H1 (cell line): ENCODE measurements at regions not wholly inside any gene's neighbourhood (a gene's known extent, or its start where the extent isn't known, plus 50 kb on each side); places are given as distances from the start of the nearest gene placed in this dataset.

ENCODE experiments used
- CTCF ChIA-PET: fragments of 300-600 bp; sonication (Branson Sonifier 250); formaldehyde crosslinking; loops from one replicate; lab custom pipeline; 2021; ENCODE audit not compliant: partially characterized antibody; lab: Charles Lee
- POLR2A ChIA-PET: fragments of 300-600 bp; sonication (Branson Sonifier 250); formaldehyde crosslinking; loops from one replicate; lab custom pipeline; 2021; ENCODE audit warnings: inconsistent platforms; ENCODE audit not compliant: partially characterized antibody; lab: Charles Lee
- DNase-seq, 2 experiments: peaks; one replicate each; pipeline versions ENCODE4 v3.0.0 to v3.0.0-alpha.2; 2010 to 2022; ENCODE audit warnings: low spot score in 2 of 2, low read depth in 1 of 2, mixed read lengths in 1 of 2
- FAIRE-seq: peaks from 2 replicates; lab custom pipeline; 2011; peaks lifted over from hg19 to GRCh38; lab: Jason Lieb, UNC
- H2AFZ ChIP-seq: 2 replicates; pipeline ENCODE4 v1.8.1; 2012; ENCODE audit warnings: low read length, inconsistent platforms
- H2AK5ac ChIP-seq: 2 replicates; pipeline ENCODE4 v1.6.1; 2013; ENCODE audit warnings: low read depth, low read length
- H2BK120ac ChIP-seq: replicated peaks from 2 replicates; pipeline ENCODE3; 2013; ENCODE audit warnings: low read depth, low read length, inconsistent platforms
- H2BK12ac ChIP-seq: 2 replicates; pipeline ENCODE4 v1.6.1; 2013; ENCODE audit warnings: low read depth, low read length
- H2BK15ac ChIP-seq: 2 replicates; pipeline ENCODE4 v1.6.1; 2013; ENCODE audit warnings: low read length
- H2BK20ac ChIP-seq: 2 replicates; pipeline ENCODE4 v1.6.1; 2013; ENCODE audit warnings: low read length
- H2BK5ac ChIP-seq: 2 replicates; pipeline ENCODE4 v1.6.1; 2013; ENCODE audit warnings: low read depth, low read length
- H3K14ac ChIP-seq: 2 replicates; pipeline ENCODE4 v1.6.1; 2013; ENCODE audit warnings: inconsistent platforms; ENCODE audit not compliant: insufficient read length
- H3K18ac ChIP-seq: 2 replicates; pipeline ENCODE4 v1.6.1; 2013; ENCODE audit warnings: low read length; ENCODE audit errors: extremely low read depth
- H3K23ac ChIP-seq: 2 replicates; pipeline ENCODE4 v1.6.1; 2013; ENCODE audit warnings: inconsistent platforms; ENCODE audit not compliant: insufficient read length
- H3K23me2 ChIP-seq: 2 replicates; pipeline ENCODE4 v1.6.1; 2013; ENCODE audit warnings: low read depth, low read length
- H3K27ac ChIP-seq: 2 replicates; pipeline ENCODE4 v1.6.1; 2011; ENCODE audit warnings: low read depth, low read length, inconsistent platforms
- H3K27me3 ChIP-seq, 4 experiments: replicated peaks in 1 of 4; 1 replicate in 1 of 4; 2 replicates in 3 of 4; pipeline versions ENCODE4 v1.6.1 to v1.8.1; 2011 to 2013; ENCODE audit warnings: low read length in 3 of 4, mild to moderate bottlenecking in 3 of 4, inconsistent platforms in 2 of 4, mixed read lengths in 2 of 4, moderate library complexity in 1 of 4; ENCODE audit not compliant: control insufficient read depth in 3 of 4, insufficient read depth in 3 of 4; ENCODE audit errors: extremely low read depth in 1 of 4
- H3K36me3 ChIP-seq, 4 experiments: 2 replicates each; pipeline versions ENCODE4 v1.6.1 to v1.8.1; 2011 to 2013; ENCODE audit warnings: mild to moderate bottlenecking in 4 of 4, low read length in 3 of 4, moderate library complexity in 2 of 4, control low read depth in 1 of 4, inconsistent platforms in 1 of 4; ENCODE audit not compliant: insufficient read depth in 4 of 4, control insufficient read depth in 2 of 4
- H3K4ac ChIP-seq: replicated peaks from 2 replicates; pipeline ENCODE3; 2013; ENCODE audit warnings: low read length, low read depth, mixed read lengths, inconsistent platforms; ENCODE audit not compliant: insufficient read length
- H3K4me1 ChIP-seq, 4 experiments: replicated peaks in 1 of 4; 1 replicate in 1 of 4; 2 replicates in 3 of 4; pipeline versions ENCODE4 v1.6.1 to v1.8.1; 2011 to 2013; ENCODE audit warnings: low read length in 3 of 4, inconsistent platforms in 2 of 4, mixed read lengths in 1 of 4; ENCODE audit not compliant: insufficient read depth in 4 of 4, control insufficient read depth in 3 of 4
- H3K4me2 ChIP-seq, 2 experiments: 2 replicates each; pipeline versions ENCODE4 v1.6.1 to v1.8.1; 2011 to 2013; ENCODE audit warnings: low read depth in 2 of 2, low read length in 2 of 2, control low read depth in 1 of 2, inconsistent platforms in 1 of 2, mild to moderate bottlenecking in 1 of 2; ENCODE audit not compliant: insufficient read depth in 1 of 2
- H3K4me3 ChIP-seq, 4 experiments: fragments of 200-600, 300-600 bp in 1 of 4; sonication (generic), shearing (Covaris generic), sonication (Bioruptor Twin) in 1 of 4; 2 replicates each; pipeline versions ENCODE4 v1.5.1 to v1.8.1; 2011 to 2016; ENCODE audit warnings: low read length in 4 of 4, low read depth in 3 of 4, control low read depth in 2 of 4, inconsistent platforms in 2 of 4, mild to moderate bottlenecking in 2 of 4, mixed read lengths in 1 of 4, moderate library complexity in 1 of 4; ENCODE audit not compliant: insufficient read depth in 2 of 4; ENCODE audit errors: extremely low read depth in 1 of 4
- H3K56ac ChIP-seq: replicated peaks from 2 replicates; pipeline ENCODE3; 2013; ENCODE audit warnings: low read depth, mild to moderate bottlenecking, mixed read lengths, low read length, inconsistent platforms; ENCODE audit not compliant: insufficient read length
- H3K79me1 ChIP-seq: 2 replicates; pipeline ENCODE4 v1.6.1; 2013; ENCODE audit warnings: low read depth, low read length, control low read depth
- H3K79me2 ChIP-seq, 2 experiments: 2 replicates each; pipeline versions ENCODE4 v1.6.1 to v1.8.1; 2012 to 2013; ENCODE audit warnings: low read length in 2 of 2, mild to moderate bottlenecking in 2 of 2, inconsistent platforms in 1 of 2; ENCODE audit not compliant: insufficient read depth in 2 of 2, control insufficient read depth in 1 of 2
- H3K9ac ChIP-seq, 4 experiments: replicated peaks in 1 of 4; 1 replicate in 1 of 4; 2 replicates in 3 of 4; pipeline versions ENCODE4 v1.6.1 to v1.8.1; 2011 to 2013; ENCODE audit warnings: low read depth in 3 of 4, low read length in 3 of 4, control low read depth in 2 of 4, mild to moderate bottlenecking in 2 of 4, moderate library complexity in 2 of 4, inconsistent platforms in 1 of 4; ENCODE audit errors: extremely low read depth in 1 of 4
- H3K9me3 ChIP-seq, 2 experiments: 2 replicates each; pipeline versions ENCODE4 v1.6.1 to v1.8.1; 2012 to 2013; ENCODE audit warnings: mild to moderate bottlenecking in 2 of 2, moderate library complexity in 2 of 2, control low read depth in 1 of 2, inconsistent platforms in 1 of 2, low read depth in 1 of 2, low read length in 1 of 2, mixed read lengths in 1 of 2; ENCODE audit not compliant: insufficient read depth in 2 of 2
- H4K20me1 ChIP-seq, 2 experiments: replicated peaks in 1 of 2; 2 replicates each; pipeline versions ENCODE3 to v1.8.1; 2011 to 2013; ENCODE audit warnings: inconsistent platforms in 2 of 2, low read length in 2 of 2, mild to moderate bottlenecking in 1 of 2; ENCODE audit not compliant: insufficient read depth in 2 of 2, control insufficient read depth in 1 of 2
- H4K5ac ChIP-seq: 2 replicates; pipeline ENCODE4 v1.6.1; 2013; ENCODE audit warnings: low read length, low read depth, mixed read lengths, inconsistent platforms; ENCODE audit not compliant: insufficient read length
- H4K8ac ChIP-seq: 2 replicates; pipeline ENCODE4 v1.8.0; 2013; ENCODE audit warnings: mild to moderate bottlenecking, moderate library complexity, low read length, inconsistent platforms; ENCODE audit not compliant: insufficient read depth; ENCODE audit errors: extremely low read depth
- H4K91ac ChIP-seq: replicated peaks from 2 replicates; pipeline ENCODE3; 2013; ENCODE audit warnings: low read length, mixed read lengths, inconsistent platforms; ENCODE audit not compliant: insufficient read length
- CEBPB ChIP-seq: IDR thresholded peaks from 2 replicates; pipeline ENCODE4 v1.6.1; 2012; ENCODE audit warnings: low read depth, low read length
- CHD2 ChIP-seq: IDR thresholded peaks from 2 replicates; pipeline ENCODE4 v1.6.1; 2012; ENCODE audit warnings: low read length, improper control_type of control experiment
- CREB1 ChIP-seq: IDR thresholded peaks from 2 replicates; pipeline ENCODE4 v1.6.1; 2012; ENCODE audit warnings: inconsistent platforms
- EGR1 ChIP-seq: IDR thresholded peaks from 2 replicates; pipeline ENCODE4 v1.6.1; 2011; ENCODE audit warnings: low read depth, low read length, borderline replicate concordance
- GABPA ChIP-seq: IDR thresholded peaks from 2 replicates; pipeline ENCODE4 v1.6.1; 2011; ENCODE audit warnings: mild to moderate bottlenecking, low read length, moderate library complexity, borderline replicate concordance; ENCODE audit not compliant: insufficient read depth
- HDAC2 ChIP-seq, 2 experiments: fragments of 300-600 bp in 1 of 2; sonication (generic) in 1 of 2; IDR thresholded peaks; 2 replicates each; pipeline ENCODE4 v1.6.1; 2011 to 2012; ENCODE audit warnings: low read depth in 2 of 2, low read length in 2 of 2, mild to moderate bottlenecking in 2 of 2, moderate library complexity in 2 of 2, borderline replicate concordance in 1 of 2, inconsistent platforms in 1 of 2
- JUND ChIP-seq: IDR thresholded peaks from 2 replicates; pipeline ENCODE4 v1.6.1; 2011; ENCODE audit warnings: mild to moderate bottlenecking, improper control_type of control experiment, low read length
- KDM1A ChIP-seq: fragments of 200-600, 300-600 bp; sonication (generic); IDR thresholded peaks from 2 replicates; pipeline ENCODE4 v1.7.1; 2016; ENCODE audit warnings: mild to moderate bottlenecking, low read length, borderline replicate concordance
- KDM5A ChIP-seq: fragments of 200-600 bp; IDR thresholded peaks from 2 replicates; pipeline ENCODE4 v1.7.1; 2012; ENCODE audit warnings: mild to moderate bottlenecking, low read length, inconsistent platforms, mixed read lengths
- POLR2AphosphoS5 ChIP-seq: IDR thresholded peaks from 2 replicates; pipeline ENCODE4 v1.6.1; 2011; ENCODE audit warnings: low read depth, low read length
- POU5F1 ChIP-seq: IDR thresholded peaks from 2 replicates; pipeline ENCODE4 v1.6.1; 2011; ENCODE audit warnings: low read depth, mild to moderate bottlenecking, low read length, moderate library complexity
- SUZ12 ChIP-seq: fragments of 200-600 bp; sonication (generic); IDR thresholded peaks from 2 replicates; pipeline ENCODE4 v1.6.1; 2012; ENCODE audit warnings: mild to moderate bottlenecking, inconsistent platforms, low read length, moderate library complexity, mixed read lengths
- YY1 ChIP-seq: IDR thresholded peaks from 2 replicates; pipeline ENCODE4 v1.6.1; 2011; ENCODE audit warnings: low read depth, mild to moderate bottlenecking, low read length
- WGBS, 2 experiments: shearing (Covaris generic) in 1 of 2; methylation state at CpG; one replicate each; pipeline versions ENCODE4 v1.1.6 to v1.1.7; 2013 to 2015; ENCODE audit warnings: low lambda C conversion rate in 2 of 2, mixed read lengths in 2 of 2, inconsistent platforms in 1 of 2, low coverage in 1 of 2, missing lambda C conversion rate in 1 of 2; ENCODE audit not compliant: insufficient replicate concordance in 2 of 2, insufficient coverage in 1 of 2, insufficient read length in 1 of 2; ENCODE audit errors: extremely low coverage in 1 of 2, missing lambda C conversion rate in 1 of 2; 5-methylcytosine and 5-hydroxymethylcytosine counted together

- FAIRE-seq (no peak), DNase-seq (no peak)
- no peak overlapping the region for H4K91ac ChIP-seq
- H3K23me2 ChIP-seq: no peaks in the 10 kb centered on the region
- H2BK15ac ChIP-seq: no peak overlapping the region
- H2AFZ ChIP-seq: no peak overlapping the region
- no peak overlapping the region for H3K23ac ChIP-seq
- no peak overlapping the region for H2AK5ac ChIP-seq
- no peaks in the 10 kb centered on the region for H4K20me1 ChIP-seq
- no peaks in the 10 kb centered on the region for H3K36me3 ChIP-seq
- ChIA-PET CTCF (no interaction called here), POLR2A (no interaction called here)
- H3K4ac ChIP-seq: no peak overlapping the region
- H2BK120ac ChIP-seq: no peak overlapping the region
- no peak overlapping the region for H3K27ac ChIP-seq
- no peak overlapping the region for H4K5ac ChIP-seq
- no peaks in the 10 kb centered on the region for H3K79me1 ChIP-seq
- H3K14ac ChIP-seq: no peak overlapping the region
- no peak overlapping the region for H4K8ac ChIP-seq
- no peak overlapping the region for H2BK20ac ChIP-seq
- H3K9ac ChIP-seq: no peak overlapping the region
- peaks cover 3 to 8% (median 5%) of the 10 kb centered on the region in 4 experiments; a peak in 5 of 7 replicates for H3K4me1 ChIP-seq
- no peak overlapping the region for H3K56ac ChIP-seq
- WGBS, 2 experiments: 92% methylated on average over 19 of the region's 19 CpGs; no CpG with 5 or more reads in 1 of the 2 experiments
- H3K4me3 ChIP-seq: no peak overlapping the region
- H3K18ac ChIP-seq: no peak overlapping the region
- TF ChIP-seq CHD2: no peak
- no peak for TF ChIP-seq JUND
- TF ChIP-seq CEBPB: no peak
- TF ChIP-seq CREB1: no peak
- TF ChIP-seq KDM5A: no peak
- no peak for TF ChIP-seq GABPA
- no peak for TF ChIP-seq POLR2AphosphoS5
- no peak for TF ChIP-seq KDM1A
- no peak for TF ChIP-seq YY1
- TF ChIP-seq EGR1: no peak
- no peak for TF ChIP-seq HDAC2 (IDR thresholded peaks at IDR 0.05; ENCODE audit: borderline replicate concordance in 1 of 2, low read depth in 2 of 2, low read length in 2 of 2)
- no peak for TF ChIP-seq POU5F1
- TF ChIP-seq SUZ12: no peak
- H3K27me3 ChIP-seq: no peaks in the 10 kb centered on the region; a peak in 2 of 7 replicates
- H3K4me2 ChIP-seq: no peak overlapping the region
- H2BK12ac ChIP-seq: no peak overlapping the region
- no peaks in the 10 kb centered on the region for H3K9me3 ChIP-seq
- no peak overlapping the region for H2BK5ac ChIP-seq
- no peaks in the 10 kb centered on the region for H3K79me2 ChIP-seq
Observed at GRCh38 chr1:5238351-5239130, 584.1 kb downstream of the AJAP1 start.
